Panc1 (cell line): ENCODE measurements at regions not wholly inside any gene's neighbourhood (a gene's known extent, or its start where the extent isn't known, plus 50 kb on each side); places are given as distances from the start of the nearest gene placed in this dataset.

Experiments
- ATAC-seq: fragments of 200-7000 bp; cut with Tn5 transposase; 2 replicates; pipeline ENCODE4 v1.9.1; 2020; ENCODE audit warnings: mild to moderate bottlenecking, moderate library complexity
- BruUV-seq: library from RNA; stranded (reverse); fragments of 400-500 nt; replicated peaks from 2 replicates; lab custom pipeline; 2021; lab: Mats Ljungman, UMichigan
- CTCF ChIA-PET: fragments of 300-600 bp; sonication (Branson Sonifier 250); formaldehyde crosslinking; loops from one replicate; lab custom pipeline; 2022; ENCODE audit warnings: antibody characterized with exemption; lab: Charles Lee
- POLR2A ChIA-PET: fragments of 300-600 bp; sonication (Branson Sonifier 250); formaldehyde crosslinking; loops from one replicate; lab custom pipeline; 2022; ENCODE audit warnings: antibody characterized with exemption; lab: Charles Lee
- DNase-seq: peaks from one replicate; pipeline ENCODE4 v3.0.0-alpha.2; 2010; ENCODE audit warnings: low read depth, low spot score
- H3K27ac ChIP-seq: 2 replicates; pipeline ENCODE4 v1.5.1; 2011; ENCODE audit warnings: mild to moderate bottlenecking, low read length, inconsistent platforms
- H3K27me3 ChIP-seq: fragments of 200-500 bp; sonication (Bioruptor generic); 2 replicates; pipeline ENCODE4 v1.6.0; 2014; ENCODE audit warnings: low read length, inconsistent platforms; ENCODE audit not compliant: control insufficient read depth, insufficient read depth
- H3K36me3 ChIP-seq: fragments of 200-500 bp; sonication (Bioruptor generic); 2 replicates; pipeline ENCODE4 v1.5.1; 2014; ENCODE audit warnings: inconsistent platforms, mild to moderate bottlenecking, low read length, moderate library complexity; ENCODE audit not compliant: control insufficient read depth, insufficient read depth
- H3K4me1 ChIP-seq: 2 replicates; pipeline ENCODE4 v1.5.1; 2011; ENCODE audit warnings: inconsistent platforms, mild to moderate bottlenecking, low read length, moderate library complexity; ENCODE audit not compliant: control insufficient read depth, insufficient read depth
- H3K4me3 ChIP-seq, 2 experiments: 2 replicates each; pipeline ENCODE4 v1.5.1; 2011 to 2012; ENCODE audit warnings: low read depth in 2 of 2, low read length in 2 of 2, mild to moderate bottlenecking in 2 of 2, inconsistent platforms in 1 of 2, moderate library complexity in 1 of 2
- H3K9me3 ChIP-seq: fragments of 200-500 bp; sonication (Bioruptor generic); 2 replicates; pipeline ENCODE4 v1.5.1; 2014; ENCODE audit warnings: low read depth, mild to moderate bottlenecking, inconsistent platforms, low read length, moderate library complexity; ENCODE audit not compliant: control insufficient read depth, insufficient read depth
- CTCF ChIP-seq: fragments of 450-650 bp; IDR thresholded peaks from 2 replicates; pipeline ENCODE4 v1.5.1; 2017; ENCODE audit warnings: mild to moderate bottlenecking
- POLR2AphosphoS5 ChIP-seq: IDR thresholded peaks from 2 replicates; pipeline ENCODE4 v1.6.1; 2012; ENCODE audit warnings: mild to moderate bottlenecking, low read depth, low read length, moderate library complexity
- REST ChIP-seq, 2 experiments: IDR thresholded peaks; 2 replicates each; pipeline ENCODE4 v1.6.1; 2011 to 2012; ENCODE audit warnings: low read depth in 2 of 2, control low read depth in 1 of 2, low read length in 1 of 2, mild to moderate bottlenecking in 1 of 2, moderate library complexity in 1 of 2; ENCODE audit not compliant: insufficient read depth in 1 of 2
- SIN3A ChIP-seq: IDR thresholded peaks from 2 replicates; pipeline ENCODE4 v1.6.1; 2012; ENCODE audit warnings: low read depth, mild to moderate bottlenecking, low read length, moderate library complexity, borderline replicate concordance; ENCODE audit not compliant: insufficient read depth
- TCF7L2 ChIP-seq: IDR thresholded peaks from 2 replicates; pipeline ENCODE4 v1.6.1; 2011; ENCODE audit warnings: mild to moderate bottlenecking, low read depth, low read length, inconsistent platforms
- in situ Hi-C: cut with HindIII; loops from 2 replicates; pipeline ENCODE4 v1.10.0; 2016; ENCODE audit warnings: low sequenced_read_pairs, low pct_unique_long_range_greater_than_20kb
- intact Hi-C: fragments of 100-400 bp; cut with micrococcal nuclease; formaldehyde crosslinking; loops from one replicate; pipeline ENCODE4 v1.10.0; 2022; ENCODE audit not compliant: unreplicated experiment

GRCh38 chr2:239811806-239812560 is 213.2 kb downstream of the NDUFA10 start:
- BruUV-seq, result no TSS peak
- ChIA-PET POLR2A (no interaction called here), CTCF (no interaction called here)
- Histone ChIP-seq H3K27me3 (no peaks in the 10 kb centered on the region), H3K9me3 (no peaks in the 10 kb centered on the region), H3K4me3 (no peak overlapping the region), H3K4me1 (peaks cover 13% of the 10 kb centered on the region), H3K27ac (no peak overlapping the region), H3K36me3 (no peaks in the 10 kb centered on the region)
- no peak for ATAC-seq
- no peak for DNase-seq
- TF ChIP-seq POLR2AphosphoS5 (no peak), TCF7L2 (no peak), REST (IDR thresholded peaks at IDR 0.05; ENCODE audit: insufficient read depth in 1 of 2, low read depth in 2 of 2, low read length in 1 of 2) (no peak), SIN3A (no peak), CTCF (no peak)
- intact Hi-C loops (no loop called here), in situ Hi-C loops (no loop called here)

- in situ Hi-C loops (no loop called here), intact Hi-C loops (no loop called here)
- no peak overlapping the region for H3K4me3 ChIP-seq
- DNase-seq (no peak), ATAC-seq (no peak)
- no TSS peak for BruUV-seq
- peaks cover 10% of the 10 kb centered on the region for H3K4me1 ChIP-seq
- ChIA-PET POLR2A (interaction anchor here (0.5 to 0.6 kb wide), 2 partner anchors 9 to 476 kb away, joined by 3 to 5 read pairs; no protein-coding TSS in a partner anchor), CTCF (no interaction called here)
- H3K9me3 ChIP-seq, result no peaks in the 10 kb centered on the region
- H3K36me3 ChIP-seq, result no peaks in the 10 kb centered on the region
- TF ChIP-seq REST (IDR thresholded peaks at IDR 0.05; ENCODE audit: insufficient read depth in 1 of 2, low read depth in 2 of 2, low read length in 1 of 2), result no peak
- no peaks in the 10 kb centered on the region for H3K27me3 ChIP-seq
- no peak overlapping the region for H3K27ac ChIP-seq
Measured at GRCh38 chr2:239811111-239811781, 213.9 kb downstream of the NDUFA10 start.
